Left lung (tissue), 4 donors: ENCODE measurements at regions not wholly inside any gene's neighbourhood (a gene's known extent, or its start where the extent isn't known, plus 50 kb on each side); places are given as distances from the start of the nearest gene placed in this dataset.

ENCODE experiments used
- ATAC-seq: fragments of 200-7000 bp; cut with Tn5 transposase; one replicate; pipeline ENCODE4 v1.9.1; 2020; ENCODE audit warnings: moderate library complexity
- DNase-seq, 4 donors: peaks; one replicate each; pipeline ENCODE4 v3.0.0-alpha.2; 2013 to 2020
- H3K27ac ChIP-seq, 2 donors: fragments of 200-600 bp; sonication (generic) in 1 of 2; one replicate each; pipeline versions ENCODE4 v1.5.0 to v1.8.0; 2020 to 2021
- H3K27me3 ChIP-seq, 2 donors: fragments of 200-600 bp; sonication (generic) in 1 of 2; one replicate each; pipeline versions ENCODE4 v1.5.0 to v1.8.0; 2020 to 2021
- H3K36me3 ChIP-seq, 2 donors: fragments of 200-600 bp; sonication (generic) in 1 of 2; one replicate each; pipeline versions ENCODE4 v1.5.0 to v1.8.0; 2020 to 2021
- H3K4me1 ChIP-seq, 2 donors: fragments of 200-600 bp; one replicate each; pipeline ENCODE4 v1.8.0; 2021
- H3K4me3 ChIP-seq, 2 donors: fragments of 200-600 bp; sonication (generic) in 1 of 2; one replicate each; pipeline versions ENCODE4 v1.5.0 to v1.8.0; 2020 to 2021; ENCODE audit warnings: mild to moderate bottlenecking in 1 of 2
- H3K9me3 ChIP-seq, 2 donors: fragments of 200-600 bp; sonication (generic) in 1 of 2; one replicate each; pipeline versions ENCODE4 v1.5.0 to v1.8.0; 2020 to 2021
- intact Hi-C, 2 donors: fragments of 100-400 bp; cut with DNase I; formaldehyde crosslinking; loops; one replicate each; pipeline versions ENCODE4 v1.11.2 to v1.14.2; 2022
- TF ChIP-seq, protein P1 (sequence below), 2 donors: fragments of 200-600 bp; sonication (generic) in 1 of 2; IDR thresholded peaks; one replicate each; pipeline versions ENCODE4 v1.5.0 to v1.8.0; 2021; ENCODE audit warnings: antibody characterized with exemption in 2 of 2
- donor health status: DM: no; HTN: yes; CAD: no.
- donor health status: DM: no; HTN: no; CAD: no.

DNA sequence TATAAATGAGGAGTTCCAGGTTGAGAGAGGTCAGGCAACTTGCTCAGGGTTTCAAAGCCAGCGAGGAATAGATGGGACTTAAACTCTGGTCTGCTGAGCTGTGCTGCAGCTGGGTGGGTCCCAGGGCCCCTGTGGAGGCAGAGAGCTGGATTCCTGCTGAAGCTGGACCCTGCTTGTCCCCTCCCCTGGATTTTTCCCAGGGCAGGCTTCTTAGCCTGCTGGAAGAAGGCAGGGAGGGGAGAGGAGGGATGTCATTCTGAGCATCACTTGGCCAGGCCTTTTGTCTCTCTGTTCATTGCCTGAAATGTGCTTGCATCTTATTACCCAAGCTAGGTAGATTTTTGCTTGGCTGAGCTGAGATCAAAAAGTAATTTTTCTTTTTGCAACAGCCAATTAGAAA, 133.7 kb downstream of the DHX35 start:
- Histone ChIP-seq H3K4me3 (no peak overlapping the region), H3K9me3 (no peaks in the 10 kb centered on the region), H3K4me1 (no peaks in the 10 kb centered on the region)

DNA sequence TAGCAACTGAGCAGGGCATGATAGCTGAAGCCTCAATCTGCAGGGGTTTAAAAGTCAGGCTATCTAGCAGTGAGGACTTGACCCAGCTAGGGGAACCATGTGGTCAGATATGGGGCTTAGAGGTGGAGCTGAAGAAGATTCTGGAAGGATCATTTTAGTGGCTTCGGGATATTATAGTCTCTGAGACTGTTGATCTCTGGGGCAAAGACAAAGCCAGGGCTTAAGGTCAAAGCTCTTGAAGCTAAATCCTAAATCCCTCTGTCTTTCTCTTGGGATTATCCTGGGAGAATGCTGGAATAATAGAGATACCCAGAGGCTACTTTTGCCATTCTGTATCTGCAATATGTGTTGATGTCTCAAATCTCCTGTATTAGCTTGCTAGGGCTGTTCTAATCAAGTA, 132.2 kb downstream of the DHX35 start:
- no peak for ATAC-seq
- TF ChIP-seq, protein P1, sequence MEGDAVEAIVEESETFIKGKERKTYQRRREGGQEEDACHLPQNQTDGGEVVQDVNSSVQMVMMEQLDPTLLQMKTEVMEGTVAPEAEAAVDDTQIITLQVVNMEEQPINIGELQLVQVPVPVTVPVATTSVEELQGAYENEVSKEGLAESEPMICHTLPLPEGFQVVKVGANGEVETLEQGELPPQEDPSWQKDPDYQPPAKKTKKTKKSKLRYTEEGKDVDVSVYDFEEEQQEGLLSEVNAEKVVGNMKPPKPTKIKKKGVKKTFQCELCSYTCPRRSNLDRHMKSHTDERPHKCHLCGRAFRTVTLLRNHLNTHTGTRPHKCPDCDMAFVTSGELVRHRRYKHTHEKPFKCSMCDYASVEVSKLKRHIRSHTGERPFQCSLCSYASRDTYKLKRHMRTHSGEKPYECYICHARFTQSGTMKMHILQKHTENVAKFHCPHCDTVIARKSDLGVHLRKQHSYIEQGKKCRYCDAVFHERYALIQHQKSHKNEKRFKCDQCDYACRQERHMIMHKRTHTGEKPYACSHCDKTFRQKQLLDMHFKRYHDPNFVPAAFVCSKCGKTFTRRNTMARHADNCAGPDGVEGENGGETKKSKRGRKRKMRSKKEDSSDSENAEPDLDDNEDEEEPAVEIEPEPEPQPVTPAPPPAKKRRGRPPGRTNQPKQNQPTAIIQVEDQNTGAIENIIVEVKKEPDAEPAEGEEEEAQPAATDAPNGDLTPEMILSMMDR (IDR thresholded peaks at IDR 0.05): no peak
- intact Hi-C loops: no loop called here
- no peaks in the 10 kb centered on the region for H3K36me3 ChIP-seq
- no peak overlapping the region for H3K4me3 ChIP-seq
- H3K4me1 ChIP-seq: no peaks in the 10 kb centered on the region
- H3K27me3 ChIP-seq: peaks cover 0 to 3% of the 10 kb centered on the region in 2 donors
- no peak overlapping the region for H3K27ac ChIP-seq
- no peak for DNase-seq
- no peaks in the 10 kb centered on the region for H3K9me3 ChIP-seq

More for the DNA sequence above, 133.7 kb downstream of the DHX35 start:
- Histone ChIP-seq H3K27ac (no peak overlapping the region), H3K36me3 (no peaks in the 10 kb centered on the region), H3K27me3 (peaks cover 0 to 6% of the 10 kb centered on the region in 2 donors)
- DNase-seq (no peak), ATAC-seq (no peak)
- intact Hi-C loops: no loop called here
- TF ChIP-seq, protein P1 (IDR thresholded peaks at IDR 0.05): no peak

DNA sequence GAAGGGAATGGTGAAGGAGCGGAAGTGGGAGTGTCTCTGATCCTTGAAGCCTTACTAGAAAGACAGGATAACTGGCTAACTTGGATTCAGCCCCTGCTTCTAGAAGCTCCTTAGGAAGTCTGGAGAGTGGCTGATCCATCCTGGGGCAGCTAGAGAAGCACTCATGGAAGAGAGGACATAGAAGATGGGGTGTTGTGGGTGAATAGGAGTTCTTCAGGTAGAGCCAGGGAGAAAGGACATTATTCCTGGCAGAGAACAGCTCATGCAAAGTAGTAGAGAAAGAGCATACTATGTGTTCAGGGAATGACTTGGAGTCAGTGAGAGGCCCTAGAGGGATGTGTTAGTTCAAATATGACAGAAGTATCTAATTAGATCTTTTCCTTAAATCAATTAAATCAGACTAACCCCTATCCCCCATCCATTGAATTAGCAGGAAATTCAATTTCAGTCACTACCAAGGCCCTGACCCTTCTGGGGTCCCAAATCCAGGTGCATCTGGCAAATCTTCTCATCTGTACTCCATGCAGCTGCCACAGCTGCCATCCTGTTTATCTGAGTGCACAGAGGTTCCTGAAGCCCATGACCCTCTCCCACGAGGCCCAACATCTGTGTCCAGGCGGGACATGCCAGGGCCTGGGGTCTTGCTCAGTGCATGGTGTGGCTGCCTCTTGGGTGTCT, 130.7 kb downstream of the DHX35 start:
- intact Hi-C loops: no loop called here
- no peak for DNase-seq
- H3K9me3 ChIP-seq: no peaks in the 10 kb centered on the region

DNA sequence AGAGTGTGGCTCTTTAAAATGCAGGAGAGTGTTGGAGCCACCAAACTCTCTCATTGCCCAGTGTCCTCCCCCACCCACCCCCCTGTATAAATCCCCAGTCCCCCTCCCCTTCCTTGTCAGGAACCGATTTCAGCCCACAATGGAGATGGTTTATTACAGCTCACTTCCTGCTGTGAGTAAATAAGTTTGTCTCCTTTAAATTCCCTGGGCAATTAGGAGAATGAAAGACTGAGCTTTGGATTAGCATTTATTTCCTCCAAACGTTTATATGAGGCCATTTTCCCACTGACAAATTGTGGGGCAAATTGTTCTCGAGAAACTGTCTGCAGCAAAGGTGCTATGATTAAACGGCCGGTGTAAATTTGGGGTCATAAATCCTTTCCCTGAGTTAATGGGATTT, 128.8 kb downstream of the DHX35 start:
- intact Hi-C loops: no loop called here
- no peak overlapping the region for H3K27ac ChIP-seq
- no peaks in the 10 kb centered on the region for H3K27me3 ChIP-seq
- H3K4me3 ChIP-seq: no peak overlapping the region
- no peaks in the 10 kb centered on the region for H3K9me3 ChIP-seq
- DNase-seq (no peak), ATAC-seq (no peak)
- no peaks in the 10 kb centered on the region for H3K4me1 ChIP-seq
- TF ChIP-seq, protein P1 (IDR thresholded peaks at IDR 0.05): no peak
- no peaks in the 10 kb centered on the region for H3K36me3 ChIP-seq

More for the DNA sequence above, 130.7 kb downstream of the DHX35 start:
- ATAC-seq: no peak
- Histone ChIP-seq H3K36me3 (no peaks in the 10 kb centered on the region), H3K27me3 (no peaks in the 10 kb centered on the region), H3K4me3 (no peak overlapping the region), H3K4me1 (no peaks in the 10 kb centered on the region), H3K27ac (no peak overlapping the region)
- TF ChIP-seq, protein P1 (IDR thresholded peaks at IDR 0.05): no peak

DNA sequence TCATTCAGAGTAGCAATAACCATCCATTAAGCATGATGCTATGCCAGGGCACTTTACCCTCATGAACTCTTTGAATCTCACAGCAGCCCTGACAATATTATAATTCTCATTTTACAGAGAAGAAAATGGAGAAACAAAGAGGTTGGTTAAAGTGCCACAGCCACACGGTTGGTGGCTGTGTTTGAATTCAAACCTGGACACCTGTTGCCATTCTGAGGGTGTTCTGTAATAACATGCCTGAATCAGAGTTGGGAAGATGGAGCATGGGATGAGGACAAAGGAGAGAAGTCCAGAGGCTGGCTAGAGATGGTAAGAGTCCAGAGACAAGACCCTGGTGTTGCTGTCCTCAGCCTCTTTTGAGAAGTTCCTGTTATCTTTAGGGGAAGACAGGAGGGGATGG, 127.7 kb downstream of the DHX35 start:
- TF ChIP-seq, protein P1 (IDR thresholded peaks at IDR 0.05): no peak
- Histone ChIP-seq H3K9me3 (no peaks in the 10 kb centered on the region), H3K4me1 (no peaks in the 10 kb centered on the region), H3K4me3 (no peak overlapping the region), H3K27ac (no peak overlapping the region), H3K36me3 (no peaks in the 10 kb centered on the region), H3K27me3 (no peaks in the 10 kb centered on the region)
- DNase-seq: no peak
- no peak for ATAC-seq
- intact Hi-C loops: no loop called here
